NOMO-1 treated with DMSO at 0.1 percent for 48 hours (cell line): ENCODE measurements at regions not wholly inside any gene's neighbourhood (a gene's known extent, or its start where the extent isn't known, plus 50 kb on each side); places are given as distances from the start of the nearest gene placed in this dataset.

Experiments
- DNase-seq: peaks from one replicate; lab custom pipeline; 2025; ENCODE audit not compliant: unreplicated experiment; lab: John Stamatoyannopoulos, UW

- DNase-seq = no peak
Measured at GRCh38 chr1:73953586-73953985, 244.4 kb downstream of the LRRIQ3 start.

DNA sequence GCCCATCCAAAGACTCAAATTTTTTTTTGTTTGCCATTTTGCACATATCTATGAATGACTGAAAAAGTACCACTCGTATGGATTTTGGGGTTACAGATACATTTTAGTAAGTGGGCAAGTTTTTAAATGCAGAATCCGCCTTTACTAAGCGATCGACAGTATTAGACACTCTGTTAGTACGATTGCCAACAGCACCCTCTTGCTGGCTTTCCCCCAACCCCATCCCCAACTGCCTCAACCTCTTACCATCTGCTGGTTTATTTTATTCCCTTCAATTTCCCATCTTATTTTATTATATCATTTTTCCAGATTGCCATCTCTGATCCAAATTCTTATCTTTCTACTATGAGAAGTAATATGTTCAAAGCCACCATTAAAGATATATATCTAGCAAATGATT, 244.8 kb downstream of the LRRIQ3 start:
- DNase-seq = no peak

DNA sequence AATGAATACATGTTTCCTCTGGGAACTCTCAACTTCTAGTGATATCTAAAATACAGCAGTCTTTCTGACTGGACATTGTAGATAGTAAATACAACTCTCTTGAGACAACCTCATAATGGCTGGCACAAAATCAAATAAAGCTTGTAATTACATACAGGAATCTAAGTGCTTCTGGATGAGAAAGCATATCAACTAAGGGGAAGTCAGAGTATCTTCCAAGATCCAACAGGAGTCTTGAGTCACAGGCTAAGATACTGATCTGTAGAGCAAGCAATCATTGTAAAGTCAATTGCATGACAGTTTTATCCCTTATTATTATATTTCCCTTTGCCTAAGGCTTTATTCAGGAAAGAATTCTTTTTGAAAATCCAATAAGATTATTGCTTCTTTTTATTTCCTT, 249.9 kb downstream of the LRRIQ3 start:
- no peak for DNase-seq

- DNase-seq = no peak
Measured at GRCh38 chr1:73947009-73947408, 251.0 kb downstream of the LRRIQ3 start.

GRCh38 chr1:73943270-73943669, 254.7 kb downstream of the LRRIQ3 start:
- no peak for DNase-seq

DNA sequence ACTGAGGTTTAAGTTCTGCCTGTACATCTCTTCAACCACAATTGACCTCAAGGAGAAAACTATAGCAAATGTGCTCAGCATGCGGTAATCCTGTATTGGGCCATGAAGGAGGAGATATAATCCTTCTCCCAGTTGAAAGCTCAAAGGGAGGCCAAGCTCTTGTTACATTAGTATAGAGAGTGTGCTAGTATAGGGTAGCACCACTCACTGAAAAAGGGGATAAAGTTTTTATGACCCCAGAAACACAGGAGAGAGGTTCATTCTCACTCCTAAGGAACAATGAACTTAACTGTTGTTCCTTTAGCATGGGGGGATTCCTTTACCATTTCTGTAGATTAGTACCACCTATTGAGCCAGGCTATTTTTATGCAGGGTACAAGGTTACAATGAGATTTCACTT, 267.7 kb downstream of the LRRIQ3 start:
- no peak for DNase-seq

DNA sequence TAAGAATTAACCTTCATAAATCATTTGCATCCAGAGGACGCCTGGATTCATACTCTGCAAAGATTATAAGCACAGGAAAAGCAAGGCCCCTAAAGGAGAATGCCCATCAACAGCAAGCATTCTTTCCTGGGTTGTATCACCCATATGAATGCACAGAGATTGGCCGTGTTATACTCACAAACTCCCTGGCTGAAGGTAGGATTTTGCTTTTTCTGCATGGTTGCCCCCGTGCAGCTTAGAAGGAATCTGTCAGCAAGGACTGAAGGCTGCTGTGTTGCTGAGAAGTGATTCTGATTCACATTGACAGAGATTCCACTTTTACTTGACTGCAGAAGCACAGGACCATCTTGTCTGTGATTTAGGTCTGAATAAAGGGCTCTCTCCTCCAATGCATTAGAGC, 283.0 kb downstream of the LRRIQ3 start:
- DNase-seq = no peak

DNA sequence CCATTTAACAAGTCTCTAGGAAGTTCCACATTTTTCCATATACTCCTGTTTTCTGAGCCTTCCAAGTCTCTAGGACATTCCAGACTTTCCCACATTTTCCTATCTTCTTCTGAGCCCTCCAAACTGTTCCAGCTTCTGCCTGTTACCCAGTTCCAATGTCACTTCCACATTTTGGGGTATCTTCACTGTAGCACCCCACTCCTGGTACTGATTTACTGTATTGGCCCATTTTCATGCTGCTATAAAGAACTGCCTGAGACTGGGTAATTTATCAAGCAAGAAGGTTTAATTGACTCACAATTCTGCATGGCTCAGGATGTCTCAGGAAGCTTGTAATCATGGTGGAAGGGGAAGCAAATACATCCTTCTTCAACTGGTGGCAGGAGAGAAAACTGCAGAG, 285.0 kb downstream of the LRRIQ3 start:
- DNase-seq = no peak

- no peak for DNase-seq
Measured at GRCh38 chr1:73911849-73912248, 286.1 kb downstream of the LRRIQ3 start.

- peak; percentile 2 for DNase-seq
Measured at GRCh38 chr1:73910466-73910865, 287.5 kb downstream of the LRRIQ3 start.

DNA sequence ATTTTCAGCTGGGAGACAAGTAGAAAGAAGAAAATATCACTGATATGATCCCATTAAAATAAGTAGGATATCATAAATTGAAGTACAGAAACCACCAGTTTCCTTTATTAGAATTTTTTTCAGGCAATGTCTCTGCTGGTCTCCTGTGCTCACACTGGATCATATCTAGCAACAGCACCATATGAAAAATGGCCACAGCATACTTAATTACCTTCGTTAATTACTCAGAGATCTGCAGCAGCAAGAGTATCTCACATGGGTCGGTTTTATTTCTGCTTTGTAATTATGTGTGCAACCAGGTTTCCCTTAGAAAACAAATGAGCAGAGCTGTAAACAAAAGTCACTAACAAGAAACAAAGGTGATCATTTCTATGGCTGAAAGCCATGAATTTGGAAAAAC, 287.9 kb downstream of the LRRIQ3 start:
- DNase-seq = no peak

DNA sequence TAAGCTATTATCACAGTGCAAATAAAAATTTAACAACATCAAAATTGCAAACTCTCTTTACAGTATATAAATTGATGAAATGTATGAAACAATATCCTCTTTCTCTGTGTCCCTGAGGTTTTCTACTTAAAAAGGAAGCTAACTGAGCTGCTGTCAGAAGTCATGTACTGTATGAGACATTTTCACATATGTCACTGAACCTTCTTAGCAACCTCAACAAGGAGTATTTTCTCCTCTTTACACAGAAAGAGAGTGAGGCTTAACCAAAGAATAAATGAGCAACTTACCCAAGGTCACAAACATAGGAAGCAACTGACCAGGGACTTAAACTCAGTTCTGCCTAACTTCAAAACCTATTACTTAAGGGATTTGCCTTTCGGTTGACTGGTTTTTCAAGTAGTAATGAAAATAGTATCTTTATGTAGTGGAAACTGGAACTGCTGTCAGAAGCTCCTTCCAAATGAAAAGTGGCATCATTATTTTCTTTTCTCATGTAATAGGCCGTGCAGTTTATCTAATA, 288.9 kb downstream of the LRRIQ3 start:
- no peak for DNase-seq

GRCh38 chr1:73907051-73907450, 290.9 kb downstream of the LRRIQ3 start:
- no peak for DNase-seq

DNA sequence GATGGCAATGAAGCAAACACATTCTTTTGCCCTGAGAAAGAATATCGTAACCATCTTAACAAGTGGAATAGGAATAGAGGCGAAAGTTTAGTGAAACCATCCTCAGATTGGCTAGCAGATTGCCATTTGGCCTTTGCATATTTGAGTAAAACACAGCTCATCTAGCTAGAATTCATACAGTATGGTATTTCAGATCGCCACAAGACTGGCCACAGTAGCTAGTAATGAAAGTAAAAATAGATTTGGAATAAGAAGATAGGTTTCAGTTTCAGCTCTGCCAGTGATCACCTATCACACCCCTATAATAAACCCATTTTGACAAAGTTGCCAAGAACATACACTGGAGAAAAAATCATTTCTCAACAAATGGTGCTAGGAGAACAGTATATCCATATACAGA, 294.9 kb downstream of the LRRIQ3 start:
- no peak for DNase-seq

DNA sequence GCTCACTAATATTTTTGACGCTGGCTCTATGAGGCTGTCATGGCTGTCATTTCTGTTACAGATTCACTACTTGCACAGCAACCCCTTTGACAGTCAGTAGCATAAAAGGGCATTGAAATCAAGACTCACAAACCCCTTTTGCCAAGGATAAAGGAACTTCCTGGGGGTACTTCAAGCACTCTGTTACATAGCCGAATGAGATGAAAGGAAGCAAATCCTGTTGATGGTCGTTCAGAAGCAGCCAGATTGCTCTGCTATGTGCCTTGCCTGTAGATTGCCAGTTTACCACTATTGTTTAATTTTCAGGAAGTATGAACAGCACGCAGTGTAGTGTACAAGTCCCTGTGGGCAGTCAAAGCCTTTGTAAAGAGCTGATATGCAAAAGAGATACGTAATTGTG, 296.2 kb downstream of the LRRIQ3 start:
- DNase-seq = no peak

- DNase-seq = no peak
Measured at GRCh38 chr1:73899311-73899710, 298.7 kb downstream of the LRRIQ3 start.

DNA sequence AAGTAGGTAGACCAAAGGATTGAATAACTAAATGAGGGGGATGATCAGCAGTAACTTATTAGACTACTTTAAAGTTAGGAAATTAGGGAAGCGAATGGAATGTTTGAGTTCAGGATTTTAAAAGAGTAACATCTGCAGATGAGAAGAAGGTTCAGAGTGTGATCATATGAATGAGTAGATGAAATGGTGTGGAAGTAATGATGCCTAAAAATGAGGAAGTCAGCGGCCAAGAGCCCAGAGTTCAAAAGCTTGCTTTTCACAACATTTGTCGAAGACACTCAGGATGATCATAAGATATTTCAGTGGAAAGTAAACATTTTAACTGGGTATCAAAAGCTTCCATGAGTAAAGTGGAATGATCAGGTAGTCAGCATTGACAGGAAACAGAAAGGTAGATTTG, 299.4 kb downstream of the LRRIQ3 start:
- no peak for DNase-seq

DNA sequence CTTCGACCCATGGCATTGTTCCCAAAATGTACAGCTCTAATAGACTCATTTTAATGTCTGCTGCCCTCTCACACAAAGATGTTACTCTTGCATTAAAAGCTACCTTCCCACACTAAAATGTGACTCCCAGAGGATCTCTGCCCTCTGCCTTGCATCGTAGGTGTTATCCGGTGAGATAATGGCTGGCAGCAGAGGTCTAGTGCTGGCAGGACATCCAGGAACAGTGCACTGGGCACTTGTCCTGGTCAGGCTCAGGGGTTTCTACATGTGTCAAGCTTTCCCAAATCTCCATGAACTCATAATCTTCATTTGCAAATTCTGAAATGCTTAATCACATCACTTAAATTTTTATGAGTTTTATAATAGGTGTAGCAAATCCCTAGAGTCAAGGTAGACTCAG, 310.6 kb downstream of the LRRIQ3 start:
- no peak for DNase-seq

DNA sequence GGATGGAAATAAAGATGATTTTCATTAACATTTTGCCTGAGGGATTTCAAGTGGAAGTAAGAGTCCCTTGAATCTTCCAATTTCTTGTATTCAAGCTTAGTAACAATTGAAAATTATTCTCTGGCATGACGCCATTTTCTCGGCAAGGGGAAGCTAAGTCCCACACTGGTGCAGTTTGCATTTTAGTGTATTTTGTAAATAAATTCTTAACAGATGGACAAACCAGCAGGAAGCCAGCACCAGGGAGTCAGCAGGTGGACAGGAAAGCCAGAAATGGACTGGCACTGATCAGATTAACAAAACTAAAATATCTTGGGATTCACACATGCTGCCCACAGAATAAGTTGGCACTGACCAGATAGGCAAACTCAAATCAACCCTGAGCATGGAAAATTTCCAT, 311.3 kb downstream of the LRRIQ3 start:
- DNase-seq = no peak

GRCh38 chr1:73874806-73875205, 323.2 kb downstream of the LRRIQ3 start:
- DNase-seq = no peak

DNA sequence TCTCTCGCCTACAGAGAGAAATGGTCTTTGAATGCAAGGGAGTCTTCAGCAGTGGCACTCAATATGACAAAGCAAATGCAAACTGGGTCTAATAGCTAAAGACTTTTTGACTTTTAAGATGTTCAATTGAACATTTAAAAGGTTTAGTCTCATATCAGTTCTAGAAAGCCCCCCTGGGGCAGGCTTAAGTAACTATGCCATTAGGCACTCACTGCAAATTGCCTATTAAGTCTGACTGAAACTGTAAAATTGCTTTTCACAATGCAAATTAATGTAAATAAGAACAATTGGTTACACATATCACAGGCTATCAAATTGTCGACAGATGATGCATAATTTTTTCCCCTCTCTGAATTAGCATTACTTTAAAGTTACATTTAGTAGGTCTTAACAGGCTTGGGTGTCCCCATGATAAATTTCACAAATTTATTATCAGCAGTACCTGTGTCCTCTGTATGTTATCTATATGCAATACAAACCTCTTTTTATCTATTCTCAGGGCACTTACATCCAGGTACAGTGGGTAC, 329.1 kb downstream of the LRRIQ3 start:
- no peak for DNase-seq

- DNase-seq = no peak
Measured at GRCh38 chr1:73862355-73862754, 335.6 kb downstream of the LRRIQ3 start.

- DNase-seq = no peak
Measured at GRCh38 chr1:73860421-73860950, 337.5 kb downstream of the LRRIQ3 start.
